ENCODE measurements at regions not wholly inside any gene's neighbourhood (a gene's known extent, or its start where the extent isn't known, plus 50 kb on each side); places are given as distances from the start of the nearest gene placed in this dataset.

- in situ Hi-C loops (cut with MboI; ENCODE audit: low pct_unique_long_range_greater_than_20kb, low sequenced_read_pairs, unreplicated experiment) = no loop called here
- TF ChIP-seq, protein P1, sequence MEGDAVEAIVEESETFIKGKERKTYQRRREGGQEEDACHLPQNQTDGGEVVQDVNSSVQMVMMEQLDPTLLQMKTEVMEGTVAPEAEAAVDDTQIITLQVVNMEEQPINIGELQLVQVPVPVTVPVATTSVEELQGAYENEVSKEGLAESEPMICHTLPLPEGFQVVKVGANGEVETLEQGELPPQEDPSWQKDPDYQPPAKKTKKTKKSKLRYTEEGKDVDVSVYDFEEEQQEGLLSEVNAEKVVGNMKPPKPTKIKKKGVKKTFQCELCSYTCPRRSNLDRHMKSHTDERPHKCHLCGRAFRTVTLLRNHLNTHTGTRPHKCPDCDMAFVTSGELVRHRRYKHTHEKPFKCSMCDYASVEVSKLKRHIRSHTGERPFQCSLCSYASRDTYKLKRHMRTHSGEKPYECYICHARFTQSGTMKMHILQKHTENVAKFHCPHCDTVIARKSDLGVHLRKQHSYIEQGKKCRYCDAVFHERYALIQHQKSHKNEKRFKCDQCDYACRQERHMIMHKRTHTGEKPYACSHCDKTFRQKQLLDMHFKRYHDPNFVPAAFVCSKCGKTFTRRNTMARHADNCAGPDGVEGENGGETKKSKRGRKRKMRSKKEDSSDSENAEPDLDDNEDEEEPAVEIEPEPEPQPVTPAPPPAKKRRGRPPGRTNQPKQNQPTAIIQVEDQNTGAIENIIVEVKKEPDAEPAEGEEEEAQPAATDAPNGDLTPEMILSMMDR (IDR thresholded peaks at IDR 0.05; ENCODE audit: extremely low read depth, insufficient read depth, missing control alignments) = no peak
- no peak for DNase-seq (ENCODE audit: low spot score)
Measured at GRCh38 chr5:163825661-163826060, 320.2 kb downstream of the MAT2B start.

DNA sequence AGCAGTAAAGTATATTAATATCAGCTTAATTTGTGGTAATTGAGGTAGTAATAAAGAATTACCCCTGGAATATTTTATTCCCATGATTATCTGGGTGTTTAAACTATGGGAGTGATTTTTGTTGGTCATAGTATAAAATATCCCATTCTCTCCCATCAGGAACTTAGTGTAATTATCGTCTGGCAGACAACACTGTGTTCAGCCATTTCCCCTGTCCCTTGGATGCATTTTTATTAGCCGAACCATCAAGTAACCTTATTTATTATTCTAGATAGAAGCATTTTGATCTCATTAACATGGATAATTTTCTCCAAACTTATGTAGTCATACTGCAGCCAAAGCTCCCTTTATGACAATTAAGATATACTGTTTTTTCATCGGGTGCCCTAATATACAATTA, 320.8 kb downstream of the MAT2B start:
- in situ Hi-C loops (cut with MboI; ENCODE audit: low pct_unique_long_range_greater_than_20kb, low sequenced_read_pairs, unreplicated experiment) = no loop called here
- TF ChIP-seq, protein P1 (IDR thresholded peaks at IDR 0.05; ENCODE audit: extremely low read depth, insufficient read depth, missing control alignments) = no peak
- DNase-seq (ENCODE audit: low spot score) = no peak

GRCh38 chr5:163832155-163832554, 326.7 kb downstream of the MAT2B start:
- TF ChIP-seq, protein P1 (IDR thresholded peaks at IDR 0.05; ENCODE audit: extremely low read depth, insufficient read depth, missing control alignments) = no peak
- DNase-seq (ENCODE audit: low spot score) = no peak
- in situ Hi-C loops (cut with MboI; ENCODE audit: low pct_unique_long_range_greater_than_20kb, low sequenced_read_pairs, unreplicated experiment) = no loop called here

DNA sequence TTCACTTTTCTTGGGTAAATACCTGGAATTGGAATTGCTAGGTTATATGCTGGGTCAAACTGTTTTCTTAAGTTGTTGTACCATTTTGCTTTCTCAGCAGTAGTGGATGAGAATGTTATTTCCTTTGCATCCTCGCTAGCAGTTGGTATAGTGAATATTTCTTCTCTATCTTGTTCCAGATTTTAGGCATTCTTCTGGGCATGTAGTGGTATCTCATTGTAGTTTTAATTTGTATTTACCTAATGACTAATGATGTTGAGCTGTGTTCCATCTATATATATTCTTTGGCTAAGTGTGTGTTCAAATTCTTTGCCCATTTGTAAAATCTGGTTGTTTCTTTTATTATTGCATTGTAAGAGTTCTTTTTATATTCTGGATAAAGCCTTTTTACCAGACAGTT, 333.3 kb downstream of the MAT2B start:
- no peak for DNase-seq (ENCODE audit: low spot score)
- TF ChIP-seq, protein P1 (IDR thresholded peaks at IDR 0.05; ENCODE audit: extremely low read depth, insufficient read depth, missing control alignments) = no peak
- in situ Hi-C loops (cut with MboI; ENCODE audit: low pct_unique_long_range_greater_than_20kb, low sequenced_read_pairs, unreplicated experiment) = no loop called here

DNA sequence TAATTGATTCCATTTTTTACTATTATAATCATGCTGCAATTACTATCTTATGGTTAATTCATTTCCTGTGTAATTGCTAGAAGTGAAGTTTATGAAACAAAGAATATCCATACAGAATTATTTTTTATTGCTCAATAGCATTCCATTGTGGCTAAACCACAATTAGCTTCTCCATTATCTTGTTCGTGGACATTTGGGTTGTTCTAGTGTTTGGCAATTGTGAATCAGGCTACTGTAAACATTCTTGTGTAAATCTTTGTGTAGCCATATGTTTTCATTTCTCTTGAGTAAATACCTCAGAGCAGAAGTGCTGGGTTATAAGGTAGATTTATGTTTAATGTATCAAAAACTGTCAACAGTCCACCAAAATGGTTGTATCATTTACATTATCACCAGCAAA, 341.1 kb downstream of the MAT2B start:
- no peak for DNase-seq (ENCODE audit: low spot score)
- TF ChIP-seq, protein P1 (IDR thresholded peaks at IDR 0.05; ENCODE audit: extremely low read depth, insufficient read depth, missing control alignments) = no peak
- in situ Hi-C loops (cut with MboI; ENCODE audit: low pct_unique_long_range_greater_than_20kb, low sequenced_read_pairs, unreplicated experiment) = no loop called here

DNA sequence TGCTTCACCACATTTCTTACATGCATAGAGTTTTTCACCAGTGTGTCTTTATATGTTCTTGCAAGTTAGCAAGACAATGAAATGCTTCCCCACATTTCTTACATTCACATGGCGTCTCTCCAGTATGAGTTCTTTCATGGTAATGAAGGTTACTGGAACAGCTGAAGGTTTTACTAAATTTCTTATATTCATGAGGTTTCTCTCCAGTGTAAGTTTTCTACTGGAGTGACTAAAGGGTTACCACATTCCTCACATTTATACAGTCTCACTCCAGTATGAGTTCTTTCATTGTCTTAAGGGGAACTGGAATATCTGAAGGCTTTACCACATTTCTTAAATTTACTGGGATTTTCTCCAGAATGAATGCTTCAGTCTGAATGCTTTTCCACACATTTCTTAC, 350.3 kb downstream of the MAT2B start:
- DNase-seq (ENCODE audit: low spot score) = no peak
- TF ChIP-seq, protein P1 (IDR thresholded peaks at IDR 0.05; ENCODE audit: extremely low read depth, insufficient read depth, missing control alignments) = no peak
- in situ Hi-C loops (cut with MboI; ENCODE audit: low pct_unique_long_range_greater_than_20kb, low sequenced_read_pairs, unreplicated experiment) = no loop called here

DNA sequence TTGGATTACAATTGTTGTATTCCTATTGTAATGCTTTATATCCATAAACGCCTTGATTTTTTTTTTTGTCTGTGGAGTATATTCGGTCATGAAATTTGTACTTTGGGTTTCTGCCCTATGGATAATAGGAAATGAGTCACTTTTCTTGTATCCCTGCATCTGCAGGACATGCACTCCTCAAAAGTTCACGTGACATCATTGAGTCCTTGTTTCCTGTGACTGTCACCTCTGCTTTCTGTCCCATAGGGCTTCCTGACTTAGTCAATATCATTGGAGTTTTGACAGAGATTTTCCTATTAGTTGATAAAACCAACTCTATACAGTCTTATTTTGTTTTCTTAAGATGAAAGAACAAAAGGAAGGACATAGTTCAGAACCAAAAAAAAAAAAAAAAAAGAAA, 356.3 kb downstream of the MAT2B start:
- no peak for DNase-seq (ENCODE audit: low spot score)
- in situ Hi-C loops (cut with MboI; ENCODE audit: low pct_unique_long_range_greater_than_20kb, low sequenced_read_pairs, unreplicated experiment) = no loop called here
- TF ChIP-seq, protein P1 (IDR thresholded peaks at IDR 0.05; ENCODE audit: extremely low read depth, insufficient read depth, missing control alignments) = no peak
